GM10248 (cell line): ENCODE measurements at regions not wholly inside any gene's neighbourhood (a gene's known extent, or its start where the extent isn't known, plus 50 kb on each side); places are given as distances from the start of the nearest gene placed in this dataset.

Source experiments
- CTCF ChIA-PET: fragments of 300-600 bp; sonication (Branson Sonifier 250); formaldehyde crosslinking; extraction: SDS; loops from one replicate; lab custom pipeline; 2021; ENCODE audit warnings: antibody characterized with exemption; lab: Yijun Ruan, JAX
- POLR2A ChIA-PET: fragments of 350-650 bp; sonication (Branson Sonifier 250); formaldehyde crosslinking; extraction: SDS; loops from one replicate; lab custom pipeline; 2020; ENCODE audit warnings: antibody characterized with exemption; lab: Yijun Ruan, JAX
- DNase-seq: peaks from one replicate; pipeline ENCODE4 v3.0.0; 2012; ENCODE audit errors: extremely low spot score
- TF ChIP-seq, protein P1 (sequence below): IDR thresholded peaks from 2 replicates; pipeline ENCODE4 v1.5.1; 2012; ENCODE audit warnings: mild to moderate bottlenecking, low read depth; ENCODE audit errors: extremely low read depth, missing control alignments, control extremely low read depth

DNA sequence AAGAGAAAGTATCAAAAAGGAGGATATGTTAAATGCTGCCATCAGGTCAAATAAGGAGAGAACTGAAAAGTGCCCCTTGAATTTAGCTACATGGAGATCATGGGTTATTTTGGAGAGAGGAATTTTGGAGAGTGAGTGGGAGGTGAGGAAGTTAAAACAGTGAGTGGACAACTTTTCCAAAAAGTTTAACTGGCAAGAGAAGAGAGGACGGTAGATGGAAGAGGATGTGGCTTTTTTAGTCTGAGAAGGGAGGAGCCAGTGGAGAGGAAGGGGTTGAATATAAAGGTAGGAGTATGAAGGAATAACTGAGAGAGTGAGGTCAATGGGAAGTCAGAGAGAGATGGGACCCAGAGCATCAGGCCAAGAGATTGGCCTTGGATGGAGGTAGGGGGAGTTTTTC, 62.5 kb upstream of the NFE2L2 start:
- ChIA-PET CTCF (interaction anchor here (1.1 to 2.4 kb wide), 3 partner anchors 8 to 278 kb away, joined by 3 to 9 read pairs (median 7); no protein-coding TSS in a partner anchor), POLR2A (no interaction called here)
- no peak for DNase-seq
- TF ChIP-seq, protein P1, sequence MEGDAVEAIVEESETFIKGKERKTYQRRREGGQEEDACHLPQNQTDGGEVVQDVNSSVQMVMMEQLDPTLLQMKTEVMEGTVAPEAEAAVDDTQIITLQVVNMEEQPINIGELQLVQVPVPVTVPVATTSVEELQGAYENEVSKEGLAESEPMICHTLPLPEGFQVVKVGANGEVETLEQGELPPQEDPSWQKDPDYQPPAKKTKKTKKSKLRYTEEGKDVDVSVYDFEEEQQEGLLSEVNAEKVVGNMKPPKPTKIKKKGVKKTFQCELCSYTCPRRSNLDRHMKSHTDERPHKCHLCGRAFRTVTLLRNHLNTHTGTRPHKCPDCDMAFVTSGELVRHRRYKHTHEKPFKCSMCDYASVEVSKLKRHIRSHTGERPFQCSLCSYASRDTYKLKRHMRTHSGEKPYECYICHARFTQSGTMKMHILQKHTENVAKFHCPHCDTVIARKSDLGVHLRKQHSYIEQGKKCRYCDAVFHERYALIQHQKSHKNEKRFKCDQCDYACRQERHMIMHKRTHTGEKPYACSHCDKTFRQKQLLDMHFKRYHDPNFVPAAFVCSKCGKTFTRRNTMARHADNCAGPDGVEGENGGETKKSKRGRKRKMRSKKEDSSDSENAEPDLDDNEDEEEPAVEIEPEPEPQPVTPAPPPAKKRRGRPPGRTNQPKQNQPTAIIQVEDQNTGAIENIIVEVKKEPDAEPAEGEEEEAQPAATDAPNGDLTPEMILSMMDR, result no peak

DNA sequence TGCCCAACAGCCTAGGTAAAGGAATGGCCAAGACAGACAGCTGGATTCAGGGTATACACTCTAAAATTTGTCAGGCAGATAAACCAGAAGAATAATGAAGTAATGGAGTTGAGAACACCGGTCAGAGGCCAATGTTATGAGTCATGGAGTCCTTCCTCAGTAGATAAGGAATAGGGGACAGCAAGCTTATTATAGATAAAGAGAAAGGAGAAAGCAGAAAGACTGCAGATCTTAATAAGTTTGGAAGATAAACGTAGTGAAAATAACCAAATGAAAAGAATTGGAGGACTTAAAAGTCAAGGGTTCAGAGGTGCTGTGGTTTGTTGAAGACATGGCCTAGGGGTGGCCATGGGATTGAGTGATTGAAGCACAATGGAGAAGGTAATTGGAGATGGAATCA, 63.5 kb upstream of the NFE2L2 start:
- DNase-seq, result no peak
- ChIA-PET POLR2A (no interaction called here), CTCF (interaction anchor here (1.1 to 4.6 kb wide), 2 partner anchors 63 to 163 kb away, joined by 4 to 36 read pairs; partner anchors contain the start of gene NFE2L2)
- TF ChIP-seq, protein P1, result no peak

DNA sequence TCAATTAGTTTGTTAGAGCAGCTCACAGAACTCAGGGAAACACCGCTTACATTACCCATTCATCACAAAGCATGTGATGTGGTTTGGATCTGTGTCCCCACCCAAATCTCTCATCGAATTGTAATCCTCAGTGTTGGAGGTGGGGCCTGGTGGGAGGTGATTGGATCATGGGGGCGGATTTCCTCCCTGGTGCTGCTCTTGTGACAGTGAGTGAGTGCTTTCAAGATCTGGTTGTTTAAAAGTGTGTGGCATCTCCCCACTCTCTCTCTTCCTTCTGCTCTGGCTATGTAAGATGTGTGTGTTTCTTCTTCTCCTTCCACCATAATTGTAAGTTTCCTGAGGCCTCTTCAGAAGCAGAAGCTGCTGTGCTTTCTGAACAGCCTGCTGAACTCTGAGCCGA, 63.5 kb upstream of the AGPS start:
- DNase-seq, result no peak
- CTCF ChIA-PET, result interaction anchor here (1.1 to 4.6 kb wide), 4 partner anchors 64 to 1202 kb away, joined by 3 to 36 read pairs (median 5); partner anchors contain the start of gene NFE2L2
- TF ChIP-seq, protein P1, result no peak
- POLR2A ChIA-PET, result no interaction called here

GRCh38 chr2:177331466-177331997, 61.0 kb upstream of the AGPS start:
- CTCF ChIA-PET, result interaction anchor here (4.6 kb wide), 1 partner anchor 167 kb away, joined by 36 read pairs; no protein-coding TSS in a partner anchor
- POLR2A ChIA-PET, result no interaction called here

GRCh38 chr2:177332026-177332991, 60.3 kb upstream of the AGPS start:
- CTCF ChIA-PET, result interaction anchor here (0.8 to 8.0 kb wide), 20 partner anchors 9 to 390 kb away, joined by 3 to 157 read pairs (median 4); no protein-coding TSS in a partner anchor
- TF ChIP-seq, protein P1, result peak; percentile 66
- peak; percentile 50 for DNase-seq
- POLR2A ChIA-PET, result interaction anchor here (0.7 kb wide), 1 partner anchor 68 kb away, joined by 3 read pairs; the partner anchor contains the start of gene NFE2L2

More at GRCh38 chr2:177331466-177331997, 61.0 kb upstream of the AGPS start:
- TF ChIP-seq, protein P1, result no peak
- no peak for DNase-seq

DNA sequence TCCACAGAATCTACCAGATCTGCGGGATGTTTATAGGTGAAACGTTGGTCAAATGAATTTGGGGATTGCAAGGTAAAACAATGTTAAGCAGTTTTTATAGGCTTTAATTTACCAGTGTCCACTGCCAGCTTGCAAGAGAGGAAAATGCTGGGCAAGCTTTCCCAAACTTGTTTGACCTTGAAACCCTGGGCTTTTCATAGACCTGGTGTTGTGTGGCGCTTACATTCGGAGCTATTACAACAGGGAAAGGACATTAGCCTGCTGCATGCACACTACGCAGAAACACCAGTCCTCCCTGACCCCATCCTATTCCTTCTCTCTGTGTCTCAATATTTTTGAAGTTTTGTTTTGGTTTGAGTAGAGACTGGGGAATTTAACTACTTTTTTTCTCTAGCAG, 59.6 kb upstream of the AGPS start:
- POLR2A ChIA-PET, result interaction anchor here (0.7 kb wide), 1 partner anchor 69 kb away, joined by 3 read pairs; the partner anchor contains the start of gene NFE2L2
- CTCF ChIA-PET, result interaction anchor here (0.8 to 8.0 kb wide), 21 partner anchors 9 to 389 kb away, joined by 3 to 157 read pairs (median 3); no protein-coding TSS in a partner anchor
- DNase-seq, result no peak

More for the DNA sequence above, 59.6 kb upstream of the AGPS start:
- TF ChIP-seq, protein P1, result no peak
